Pancreas (tissue), 10 donors: ENCODE measurements at regions not wholly inside any gene's neighbourhood (a gene's known extent, or its start where the extent isn't known, plus 50 kb on each side); places are given as distances from the start of the nearest gene placed in this dataset.
A peak's percentile ranks its signal among the peaks of the same experiment; 100 is the strongest.

ENCODE experiments used
- ATAC-seq, 4 donors: fragments of 200-7000 bp; cut with Tn5 transposase; one replicate each; pipeline versions ENCODE4 v1.8.0 to v1.9.1; 2020; ENCODE audit warnings: mild to moderate bottlenecking in 4 of 4, moderate library complexity in 4 of 4
- DNase-seq, 6 donors: peaks; one replicate each; pipeline ENCODE4 v3.0.0-alpha.2; 2020
- FAIRE-seq: peaks from 2 replicates; lab custom pipeline; 2012; peaks lifted over from hg19 to GRCh38; lab: Jason Lieb, UNC
- H3K27ac ChIP-seq, 4 donors: fragments of 200-600 bp; sonication (generic); 1 replicate in 3 of 4; 2 replicates in 1 of 4; pipeline versions ENCODE4 v1.5.0 to v1.8.0; 2020
- H3K27me3 ChIP-seq, 4 donors: fragments of 200-600 bp; one replicate each; pipeline ENCODE4 v1.8.0; 2021
- H3K36me3 ChIP-seq, 3 donors: fragments of 200-600 bp; sonication (generic) in 1 of 3; one replicate each; pipeline versions ENCODE4 v1.5.0 to v1.8.0; 2020 to 2021
- H3K4me1 ChIP-seq, 3 donors: fragments of 200-600 bp; one replicate each; pipeline ENCODE4 v1.8.0; 2021
- H3K4me3 ChIP-seq, 4 donors: fragments of 200-600 bp; sonication (generic) in 2 of 4; one replicate each; pipeline versions ENCODE4 v1.5.0 to v1.8.0; 2020 to 2021
- H3K9me3 ChIP-seq, 4 donors: fragments of 200-600 bp; one replicate each; pipeline ENCODE4 v1.8.0; 2021
- WGBS, 2 donors: extraction: QIAGEN DNeasy Blood & Tissue Kit; methylation state at CpG; one replicate each; pipeline ENCODE4 v1.1.7; 2013; 5-methylcytosine and 5-hydroxymethylcytosine counted together
- intact Hi-C, 3 donors: fragments of 100-400 bp; cut with DNase I; formaldehyde crosslinking; loops; one replicate each; pipeline versions ENCODE4 v1.11.1 to v1.14.2; 2022
- TF ChIP-seq, protein P1 (sequence below), 4 donors: fragments of 200-600 bp; sonication (generic) in 3 of 4; IDR thresholded peaks; one replicate each; pipeline versions ENCODE4 v1.5.0 to v1.8.0; 2021; ENCODE audit warnings: antibody characterized with exemption in 4 of 4
- donor health status: healthy with polysubstance abuse.
- donor health status: DM: no; HTN: no; CAD: no; lungs with moderate emphysema.
- donor health status: DM: no; HTN: no; CAD: no.
- donor health status: control.
- donor health status: control.
- donor health status: Bipolar disorder and iron deficiency.
- donor health status: DM: yes; HTN: yes; CAD: no.
- donor health status: DM: no; HTN: no; CAD: no.
- donor health status: DM: no; HTN: no; CAD: no.
- donor health status: DM: yes; HTN: yes; CAD: no.

DNA sequence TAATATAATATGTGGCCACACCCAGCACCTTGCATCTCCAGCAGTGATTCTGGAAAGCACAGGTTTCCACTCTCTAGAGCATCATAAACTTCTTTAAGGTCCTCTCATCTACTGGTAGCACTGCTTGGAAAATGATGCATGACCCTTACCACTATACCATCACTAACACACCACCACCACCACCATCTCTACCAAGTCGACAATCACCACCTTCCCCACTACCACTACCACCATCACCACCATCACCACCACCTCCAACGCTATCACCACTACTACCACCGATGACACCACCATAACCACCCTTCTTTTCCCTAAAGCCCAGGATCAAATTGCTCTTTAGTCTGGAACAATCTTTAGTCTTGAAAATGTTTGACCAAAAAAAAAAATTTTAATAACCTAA lies 390.4 kb downstream of the SUCLA2 start:
- Histone ChIP-seq H3K9me3 (peaks cover 0 to 3% (median 0%) of the 10 kb centered on the region in 4 donors), H3K27ac (no peak overlapping the region), H3K4me1 (no peaks in the 10 kb centered on the region), H3K27me3 (no peaks in the 10 kb centered on the region), H3K4me3 (no peak overlapping the region), H3K36me3 (no peaks in the 10 kb centered on the region)
- FAIRE-seq = no peak
- whole genome bisulfite sequencing, 2 donors = 64 to 83% methylated on average over 3 of the region's 3 CpGs
- TF ChIP-seq, protein P1, sequence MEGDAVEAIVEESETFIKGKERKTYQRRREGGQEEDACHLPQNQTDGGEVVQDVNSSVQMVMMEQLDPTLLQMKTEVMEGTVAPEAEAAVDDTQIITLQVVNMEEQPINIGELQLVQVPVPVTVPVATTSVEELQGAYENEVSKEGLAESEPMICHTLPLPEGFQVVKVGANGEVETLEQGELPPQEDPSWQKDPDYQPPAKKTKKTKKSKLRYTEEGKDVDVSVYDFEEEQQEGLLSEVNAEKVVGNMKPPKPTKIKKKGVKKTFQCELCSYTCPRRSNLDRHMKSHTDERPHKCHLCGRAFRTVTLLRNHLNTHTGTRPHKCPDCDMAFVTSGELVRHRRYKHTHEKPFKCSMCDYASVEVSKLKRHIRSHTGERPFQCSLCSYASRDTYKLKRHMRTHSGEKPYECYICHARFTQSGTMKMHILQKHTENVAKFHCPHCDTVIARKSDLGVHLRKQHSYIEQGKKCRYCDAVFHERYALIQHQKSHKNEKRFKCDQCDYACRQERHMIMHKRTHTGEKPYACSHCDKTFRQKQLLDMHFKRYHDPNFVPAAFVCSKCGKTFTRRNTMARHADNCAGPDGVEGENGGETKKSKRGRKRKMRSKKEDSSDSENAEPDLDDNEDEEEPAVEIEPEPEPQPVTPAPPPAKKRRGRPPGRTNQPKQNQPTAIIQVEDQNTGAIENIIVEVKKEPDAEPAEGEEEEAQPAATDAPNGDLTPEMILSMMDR (IDR thresholded peaks at IDR 0.05) = no peak
- intact Hi-C loops = no loop called here
- DNase-seq = no peak
- no peak for ATAC-seq

GRCh38 chr13:47603365-47603764 lies 397.7 kb downstream of the SUCLA2 start:
- DNase-seq = no peak
- Histone ChIP-seq H3K27ac (no peak overlapping the region), H3K9me3 (no peaks in the 10 kb centered on the region), H3K27me3 (no peaks in the 10 kb centered on the region), H3K4me1 (no peaks in the 10 kb centered on the region), H3K36me3 (no peaks in the 10 kb centered on the region), H3K4me3 (no peak overlapping the region)
- TF ChIP-seq, protein P1 (IDR thresholded peaks at IDR 0.05) = no peak
- no peak for FAIRE-seq
- ATAC-seq = no peak
- intact Hi-C loops = no loop called here

DNA sequence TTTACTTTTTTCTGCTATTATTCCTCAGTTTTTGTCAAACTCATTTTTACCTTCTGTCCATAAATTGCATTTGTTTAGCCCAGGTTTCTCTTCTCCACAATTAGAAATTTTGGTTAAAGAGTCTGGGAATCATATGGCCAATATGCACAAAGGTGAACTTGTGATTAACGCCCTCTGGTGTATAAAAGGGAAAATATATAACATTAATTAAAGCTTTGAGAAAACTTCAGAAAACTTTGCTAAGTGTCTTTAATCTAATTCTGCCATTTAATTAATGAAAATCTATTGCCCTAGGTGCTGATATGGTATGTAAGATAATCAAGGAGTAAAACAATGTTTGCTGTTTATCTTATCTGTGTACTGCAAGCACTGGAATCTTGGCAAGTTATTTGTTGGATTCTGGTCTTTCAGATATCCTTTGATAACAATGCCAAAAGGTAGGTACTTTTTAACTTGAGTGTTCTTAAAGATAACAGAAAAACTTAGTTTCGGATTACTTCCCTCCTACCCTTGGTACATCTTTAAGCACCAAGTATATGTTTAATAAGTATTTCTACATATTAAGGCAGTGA lies 402.6 kb downstream of the SUCLA2 start:
- TF ChIP-seq, protein P1 (IDR thresholded peaks at IDR 0.05) = peak in 2 of 4 donors; percentile 13 to 21
- no peaks in the 10 kb centered on the region for H3K9me3 ChIP-seq
- no peaks in the 10 kb centered on the region for H3K36me3 ChIP-seq
- no peak overlapping the region for H3K4me3 ChIP-seq
- no peaks in the 10 kb centered on the region for H3K4me1 ChIP-seq
- H3K27ac ChIP-seq = no peak overlapping the region
- intact Hi-C loops = no loop called here
- DNase-seq = no peak
- FAIRE-seq = no peak
- ATAC-seq = no peak
- H3K27me3 ChIP-seq = no peaks in the 10 kb centered on the region
- 9 to 15% methylated on average over 2 of the region's 2 CpGs for WGBS, 2 donors

- H3K9me3 ChIP-seq = no peaks in the 10 kb centered on the region
- no peak overlapping the region for H3K4me3 ChIP-seq
- H3K27ac ChIP-seq = no peak overlapping the region
- no peaks in the 10 kb centered on the region for H3K36me3 ChIP-seq
- FAIRE-seq (no peak), DNase-seq (no peak), ATAC-seq (no peak)
- no peaks in the 10 kb centered on the region for H3K4me1 ChIP-seq
- intact Hi-C loops = no loop called here
- no peaks in the 10 kb centered on the region for H3K27me3 ChIP-seq
- TF ChIP-seq, protein P1 (IDR thresholded peaks at IDR 0.05) = no peak
These were observed 406.2 kb downstream of the SUCLA2 start for GRCh38 chr13:47594833-47595232.

DNA sequence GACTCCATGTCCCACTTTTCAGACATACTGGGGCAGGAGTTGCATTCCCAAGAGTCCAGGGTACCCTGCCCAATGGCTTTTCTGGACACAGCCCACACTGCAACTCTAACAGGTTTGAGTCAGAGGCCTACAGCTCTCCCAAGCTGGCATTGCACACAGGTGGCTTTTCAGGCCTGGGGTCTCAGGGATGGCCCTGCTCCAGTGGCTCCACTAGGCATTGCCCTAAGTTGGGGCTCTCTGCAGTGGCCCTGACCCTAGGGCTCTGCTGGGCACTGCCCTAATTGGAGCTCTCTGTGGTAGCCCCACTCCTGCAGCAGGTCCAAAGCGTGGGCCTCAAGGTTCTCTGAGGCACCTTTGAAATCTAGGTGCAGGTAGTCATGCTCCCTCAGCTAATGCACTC lies 408.8 kb downstream of the SUCLA2 start:
- H3K27me3 ChIP-seq = no peaks in the 10 kb centered on the region
- no peaks in the 10 kb centered on the region for H3K4me1 ChIP-seq
- H3K27ac ChIP-seq = no peak overlapping the region
- TF ChIP-seq, protein P1 (IDR thresholded peaks at IDR 0.05) = no peak
- no peak overlapping the region for H3K4me3 ChIP-seq
- WGBS, 2 donors = 76 to 89% methylated on average over 1 of the region's 1 CpG
- intact Hi-C loops = no loop called here
- DNase-seq = no peak
- no peak for FAIRE-seq
- no peaks in the 10 kb centered on the region for H3K9me3 ChIP-seq
- no peaks in the 10 kb centered on the region for H3K36me3 ChIP-seq
- no peak for ATAC-seq
